K562 (cell line): ENCODE measurements at regions not wholly inside any gene's neighbourhood (a gene's known extent, or its start where the extent isn't known, plus 50 kb on each side); places are given as distances from the start of the nearest gene placed in this dataset.

Experiments
- ATAC-seq: fragments of 200-7000 bp; cut with Tn5 transposase; 3 replicates; pipeline ENCODE4 v1.9.1; 2020; ENCODE audit warnings: moderate library complexity
- BruUV-seq: library from RNA; stranded (reverse); fragments of 400-500 nt; replicated peaks from 2 replicates; lab custom pipeline; 2021; lab: Mats Ljungman, UMichigan
- CTCF ChIA-PET: fragments of 300-600 bp; formaldehyde crosslinking; extraction: SDS; loops from one replicate; lab custom pipeline; 2021; ENCODE audit warnings: low intra/inter-chr PET ratio; lab: Yijun Ruan, JAX
- POLR2A ChIA-PET: fragments of 300-600, 350-650 bp; sonication (Branson Sonifier 250); formaldehyde crosslinking; extraction: SDS; loops from one replicate; lab custom pipeline; 2021; ENCODE audit warnings: antibody characterized with exemption, inconsistent platforms; lab: Yijun Ruan, JAX
- DNase-seq, 4 experiments: peaks; one replicate each; pipeline versions ENCODE4 v3.0.0 to v3.0.0-alpha.2; 2011 to 2018; ENCODE audit warnings: low spot score in 3 of 4, mixed read lengths in 3 of 4; ENCODE audit errors: extremely low read depth in 1 of 4
- FAIRE-seq: peaks from 2 replicates; lab custom pipeline; 2011; peaks lifted over from hg19 to GRCh38; lab: Jason Lieb, UNC
- H2AFZ ChIP-seq: 2 replicates; pipeline ENCODE4 v1.6.0; 2011; ENCODE audit warnings: low read depth, low read length, control low read depth, inconsistent platforms
- H3K27ac ChIP-seq: fragments of 200-600 bp; 3 replicates; pipeline ENCODE4 v1.8.0; 2011; ENCODE audit warnings: low read depth, mild to moderate bottlenecking, control low read depth, inconsistent platforms, low read length, moderate library complexity, mixed read lengths; ENCODE audit errors: extremely low read depth
- H3K27me3 ChIP-seq, 2 experiments: fragments of 300-600 bp in 1 of 2; 2 replicates in 1 of 2; 3 replicates in 1 of 2; pipeline versions ENCODE4 v1.6.0 to v1.8.0; 2011; ENCODE audit warnings: inconsistent platforms in 2 of 2, low read length in 2 of 2, mild to moderate bottlenecking in 1 of 2, mixed read lengths in 1 of 2, moderate library complexity in 1 of 2; ENCODE audit not compliant: control insufficient read depth in 2 of 2, insufficient read depth in 2 of 2
- H3K36me3 ChIP-seq: fragments of 300-600 bp; 3 replicates; pipeline ENCODE4 v1.8.0; 2011; ENCODE audit warnings: mild to moderate bottlenecking, low read length, inconsistent platforms; ENCODE audit not compliant: control insufficient read depth, insufficient read depth
- H3K4me1 ChIP-seq, 2 experiments: fragments of 200-600 bp in 1 of 2; replicated peaks in 1 of 2; 2 replicates in 1 of 2; 3 replicates in 1 of 2; pipeline versions ENCODE4 v1.5.1 to v1.8.0; 2011; ENCODE audit warnings: inconsistent platforms in 2 of 2, low read length in 2 of 2, mild to moderate bottlenecking in 1 of 2, mixed read lengths in 1 of 2, moderate library complexity in 1 of 2; ENCODE audit not compliant: control insufficient read depth in 2 of 2, insufficient read depth in 2 of 2
- H3K4me2 ChIP-seq: 2 replicates; pipeline ENCODE4 v1.6.1; 2011; ENCODE audit warnings: low read length, control low read depth, inconsistent platforms, mixed read lengths; ENCODE audit not compliant: insufficient read depth
- H3K4me3 ChIP-seq: fragments of 200-600 bp; sonication (generic), shearing (Covaris generic); 2 replicates; pipeline ENCODE4 v1.5.1; 2016; ENCODE audit warnings: control low read depth, inconsistent platforms
- H3K79me2 ChIP-seq: fragments of 200-600 bp; 3 replicates; pipeline ENCODE4 v1.8.0; 2011; ENCODE audit warnings: low read length, inconsistent platforms; ENCODE audit not compliant: control insufficient read depth, insufficient read depth
- H3K9ac ChIP-seq, 2 experiments: 2 replicates each; pipeline versions ENCODE4 v1.6.0 to v1.6.1; 2011; ENCODE audit warnings: low read depth in 2 of 2, low read length in 2 of 2, control low read depth in 1 of 2, inconsistent platforms in 1 of 2, mild to moderate bottlenecking in 1 of 2, mixed read lengths in 1 of 2; ENCODE audit not compliant: insufficient read depth in 1 of 2
- H3K9me1 ChIP-seq: one replicate; pipeline ENCODE4 v1.6.0; 2011; ENCODE audit warnings: inconsistent platforms, mild to moderate bottlenecking, low read length, moderate library complexity; ENCODE audit not compliant: control insufficient read depth, insufficient read depth
- H3K9me3 ChIP-seq: replicated peaks from 2 replicates; pipeline ENCODE4 v1.5.1; 2011; ENCODE audit warnings: low read depth, low read length, inconsistent platforms; ENCODE audit not compliant: control insufficient read depth, insufficient read depth
- H4K20me1 ChIP-seq: replicated peaks from 2 replicates; pipeline ENCODE4 v1.6.1; 2011; ENCODE audit warnings: low read length, inconsistent platforms, mixed read lengths; ENCODE audit not compliant: control insufficient read depth, insufficient read depth
- ATF1 ChIP-seq, 2 experiments: fragments of 450-650 bp in 1 of 2; IDR thresholded peaks; 2 replicates each; pipeline ENCODE4 v1.6.1; 2016; ENCODE audit warnings: missing compliant biosample characterization in 1 of 2, missing genetic modification characterization in 1 of 2
- BRCA1 ChIP-seq, 2 experiments: fragments of 450-650 bp in 1 of 2; sonication (generic) in 1 of 2; formaldehyde crosslinking in 1 of 2; IDR thresholded peaks; 2 replicates each; pipeline versions ENCODE4 v1.5.0 to v1.6.1; 2017 to 2020; ENCODE audit warnings: mild to moderate bottlenecking in 1 of 2, missing genetic modification reagents in 1 of 2
- FOXA3 ChIP-seq, 2 experiments: fragments of 450-650 bp in 1 of 2; sonication (generic) in 1 of 2; formaldehyde crosslinking; IDR thresholded peaks in 1 of 2; conservative IDR thresholded peaks in 1 of 2; 2 replicates each; pipeline versions ENCODE4 v1.4.0 to v1.8.0; 2020 to 2022; ENCODE audit warnings: mild to moderate bottlenecking in 2 of 2, missing genetic modification reagents in 1 of 2
- FOXK1 ChIP-seq: sonication (generic); formaldehyde crosslinking; IDR thresholded peaks from 2 replicates; pipeline ENCODE4 v1.8.0; 2022; ENCODE audit warnings: missing genetic modification reagents, mild to moderate bottlenecking, borderline replicate concordance
- MXI1 ChIP-seq: IDR thresholded peaks from 2 replicates; pipeline ENCODE4 v1.6.1; 2011; ENCODE audit warnings: low read depth, mild to moderate bottlenecking, improper control_type of control experiment, low read length
- PURB ChIP-seq: sonication (generic); formaldehyde crosslinking; IDR thresholded peaks from 2 replicates; pipeline ENCODE4 v1.9.0; 2021; ENCODE audit warnings: low read depth, mild to moderate bottlenecking, missing genetic modification reagents
- RNF219 ChIP-seq: fragments of 250-450 bp; sonication (Bioruptor Pico); IDR thresholded peaks from 2 replicates; pipeline ENCODE4 v1.5.0; 2022; ENCODE audit warnings: mild to moderate bottlenecking
- SAFB2 ChIP-seq: fragments of 200-400 bp; formaldehyde crosslinking; IDR thresholded peaks from 2 replicates; pipeline ENCODE4 v1.6.1; 2018; ENCODE audit warnings: borderline replicate concordance, low read length, low read depth, moderate library complexity; ENCODE audit not compliant: severe bottlenecking
- TEAD1 ChIP-seq, 2 experiments: fragments of 450-650 bp in 1 of 2; sonication (generic) in 1 of 2; formaldehyde crosslinking; IDR thresholded peaks; 2 replicates each; pipeline versions ENCODE4 v1.4.0 to v1.8.0; 2020 to 2022; ENCODE audit warnings: mild to moderate bottlenecking in 2 of 2, missing genetic modification reagents in 1 of 2
- ZNF512 ChIP-seq: IDR thresholded peaks from 2 replicates; pipeline ENCODE4 v1.6.1; 2016; ENCODE audit warnings: missing genetic modification characterization, missing compliant biosample characterization
- ZNF785 ChIP-seq: fragments of 250-450 bp; sonication (Bioruptor Pico); IDR thresholded peaks from 2 replicates; pipeline ENCODE4 v1.4.0; 2020; ENCODE audit warnings: mild to moderate bottlenecking
- WGBS: fragments of 100-300 bp; shearing (Covaris generic); methylation state at CpG from one replicate; pipeline ENCODE4 v1.1.6; 2016; ENCODE audit warnings: low coverage, mixed read lengths; ENCODE audit not compliant: insufficient coverage; ENCODE audit errors: missing lambda C conversion rate; 5-methylcytosine and 5-hydroxymethylcytosine counted together
- in situ Hi-C: fragments of 300-500 bp; cut with MboI; formaldehyde crosslinking; loops from 4 replicates; pipeline ENCODE4 v1.15.0; 2018; ENCODE audit warnings: inconsistent platforms, mixed read lengths
- intact Hi-C: fragments of 100-400 bp; cut with micrococcal nuclease; formaldehyde crosslinking; loops from 2 replicates; pipeline ENCODE4 v1.14.2; 2022

GRCh38 chr1:76021846-76022245 is 52.7 kb upstream of the ST6GALNAC3 start:
- CTCF ChIA-PET = no interaction called here
- POLR2A ChIA-PET = no interaction called here
- DNase-seq = no peak
- ATAC-seq = no peak
- H3K9me1 ChIP-seq = no peaks in the 10 kb centered on the region
- H3K36me3 ChIP-seq = no peaks in the 10 kb centered on the region
- no peaks in the 10 kb centered on the region for H4K20me1 ChIP-seq
- H2AFZ ChIP-seq = no peak overlapping the region
- in situ Hi-C loops (no loop called here), intact Hi-C loops (no loop called here)
- H3K27me3 ChIP-seq = no peaks in the 10 kb centered on the region
- H3K4me1 ChIP-seq = no peaks in the 10 kb centered on the region
- H3K79me2 ChIP-seq = no peaks in the 10 kb centered on the region
- FAIRE-seq = no peak
- TF ChIP-seq MXI1 (no peak), ATF1 (CRISPR knock-in tag; IDR thresholded peaks at IDR 0.05) (no peak), ATF1 (tag; IDR thresholded peaks at IDR 0.05) (no peak), ZNF785 (no peak)
- 2% methylated on average over 4 of the region's 4 CpGs for WGBS
- no peaks in the 10 kb centered on the region for H3K9me3 ChIP-seq
- no peak overlapping the region for H3K4me2 ChIP-seq
- no peak overlapping the region for H3K27ac ChIP-seq
- no peak overlapping the region for H3K4me3 ChIP-seq
- H3K9ac ChIP-seq = no peak overlapping the region
- BruUV-seq = no TSS peak

GRCh38 chr1:76023669-76024435 is 50.7 kb upstream of the ST6GALNAC3 start:
- Histone ChIP-seq H3K4me1 (no peaks in the 10 kb centered on the region), H3K79me2 (no peaks in the 10 kb centered on the region), H4K20me1 (no peaks in the 10 kb centered on the region), H3K36me3 (no peaks in the 10 kb centered on the region), H3K27me3 (no peaks in the 10 kb centered on the region), H3K9me3 (no peaks in the 10 kb centered on the region), H3K4me2 (no peak overlapping the region), H3K27ac (no peak overlapping the region), H3K9ac (no peak overlapping the region), H3K9me1 (no peaks in the 10 kb centered on the region), H3K4me3 (no peak overlapping the region), H2AFZ (no peak overlapping the region)
- DNase-seq (no peak), ATAC-seq (no peak), FAIRE-seq (no peak)
- ChIA-PET CTCF (no interaction called here), POLR2A (no interaction called here)
- WGBS = 0% methylated on average over 1 of the region's 1 CpG
- intact Hi-C loops = no loop called here
- no TSS peak for BruUV-seq
- in situ Hi-C loops = no loop called here
- TF ChIP-seq TEAD1 (CRISPR knock-in tag; IDR thresholded peaks at IDR 0.05) (no peak), SAFB2 (no peak), FOXK1 (CRISPR knock-in tag) (no peak), FOXA3 (CRISPR knock-in tag; conservative IDR thresholded peaks at IDR 0.05 in 1 of 2, IDR thresholded peaks at IDR 0.05 in 1 of 2) (no peak), PURB (CRISPR knock-in tag) (no peak), ZNF512 (tag) (no peak), BRCA1 (IDR thresholded peaks at IDR 0.05) (no peak), BRCA1 (CRISPR knock-in tag; IDR thresholded peaks at IDR 0.05) (no peak), RNF219 (CRISPR knock-in tag) (no peak)
